ENCODE measurements at regions not wholly inside any gene's neighbourhood (a gene's known extent, or its start where the extent isn't known, plus 50 kb on each side); places are given as distances from the start of the nearest gene placed in this dataset.

DNA sequence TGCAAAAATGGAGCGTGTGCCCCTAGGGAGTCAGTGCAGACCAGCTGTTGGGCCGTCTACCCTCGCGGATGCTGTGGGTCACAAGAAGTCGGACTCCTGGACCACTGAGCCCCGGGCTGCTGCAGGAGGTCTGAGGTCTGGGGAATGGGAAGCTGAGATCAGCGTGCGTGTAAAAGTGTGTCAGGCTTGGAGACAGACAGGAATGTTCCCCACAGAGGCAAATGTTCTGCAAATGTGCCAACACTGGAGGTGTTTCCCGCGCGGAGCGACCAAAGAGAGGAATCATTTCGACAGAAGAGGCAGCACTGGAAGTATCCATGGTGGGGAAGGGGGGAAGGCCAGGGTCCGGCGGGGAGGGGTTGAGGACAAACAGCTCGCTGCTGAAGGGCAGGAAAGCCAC lies 643.8 kb upstream of the MGMT start:
- TF ChIP-seq CTCF (IDR thresholded peaks at IDR 0.05), result no peak
- no peak for TF ChIP-seq POLR2AphosphoS5 (IDR thresholded peaks at IDR 0.05; ENCODE audit: insufficient read depth in 1 of 2, low read depth in 1 of 2)
